CD4-positive, alpha-beta T cell (primary cell): ENCODE measurements at regions not wholly inside any gene's neighbourhood (a gene's known extent, or its start where the extent isn't known, plus 50 kb on each side); places are given as distances from the start of the nearest gene placed in this dataset.

Experiments used
- ATAC-seq: fragments of 200-7000 bp; cut with Tn5 transposase; one replicate; pipeline ENCODE4 v1.10.0; 2022; ENCODE audit warnings: mild to moderate bottlenecking; ENCODE audit not compliant: poor library complexity
- CTCF ChIA-PET: fragments of 350-600 bp; sonication (Branson Sonifier 250); formaldehyde crosslinking; loops from one replicate; lab custom pipeline; 2021; ENCODE audit warnings: antibody characterized with exemption, inconsistent platforms; lab: Charles Lee
- POLR2A ChIA-PET: fragments of 350-600 bp; sonication (Branson Sonifier 250); formaldehyde crosslinking; loops from one replicate; lab custom pipeline; 2021; ENCODE audit warnings: antibody characterized with exemption, inconsistent platforms; lab: Charles Lee
- DNase-seq, 14 experiments: peaks; one replicate each; pipeline ENCODE4 v3.0.0-alpha.2; 2013 to 2020; ENCODE audit warnings: mixed read lengths in 2 of 14
- H3K27ac ChIP-seq, 2 donors: one replicate each; pipeline versions ENCODE4 v1.5.1 to v1.7.0; 2013; ENCODE audit warnings: low read length in 2 of 2, low read depth in 1 of 2, mild to moderate bottlenecking in 1 of 2
- H3K27me3 ChIP-seq, 2 experiments: 1 replicate in 1 of 2; 2 replicates in 1 of 2; pipeline versions ENCODE4 v1.6.1 to v1.7.0; 2013; ENCODE audit warnings: low read length in 2 of 2, control low read depth in 1 of 2, mild to moderate bottlenecking in 1 of 2, moderate library complexity in 1 of 2; ENCODE audit not compliant: insufficient read depth in 2 of 2, control insufficient read depth in 1 of 2
- H3K36me3 ChIP-seq: one replicate; pipeline ENCODE4 v1.6.1; 2013; ENCODE audit warnings: low read length, control low read depth; ENCODE audit not compliant: insufficient read depth
- H3K4me1 ChIP-seq: one replicate; pipeline ENCODE4 v1.6.1; 2013; ENCODE audit warnings: low read length, control low read depth; ENCODE audit not compliant: insufficient read depth
- H3K4me3 ChIP-seq: one replicate; pipeline ENCODE4 v1.5.1; 2013; ENCODE audit warnings: mild to moderate bottlenecking, low read length, moderate library complexity
- H3K9me3 ChIP-seq, 2 experiments: 1 replicate in 1 of 2; 2 replicates in 1 of 2; pipeline versions ENCODE4 v1.6.1 to v1.7.0; 2013; ENCODE audit warnings: low read length in 2 of 2, mild to moderate bottlenecking in 2 of 2, control low read depth in 1 of 2, moderate library complexity in 1 of 2; ENCODE audit not compliant: control insufficient read depth in 1 of 2, insufficient read depth in 1 of 2
- H3K27ac Mint-ChIP-seq: one replicate; pipeline ENCODE4 v1.8.0; 2020; ENCODE audit warnings: mixed read lengths
- H3K27me3 Mint-ChIP-seq: one replicate; pipeline ENCODE4 v1.8.0; 2021; ENCODE audit warnings: mixed read lengths
- H3K36me3 Mint-ChIP-seq: one replicate; pipeline ENCODE4 v1.8.0; 2021; ENCODE audit warnings: low read depth, mixed read lengths
- H3K4me1 Mint-ChIP-seq: one replicate; pipeline ENCODE4 v1.8.0; 2021; ENCODE audit warnings: low read depth, mixed read lengths
- H3K4me3 Mint-ChIP-seq: one replicate; pipeline ENCODE4 v1.8.0; 2020; ENCODE audit warnings: mild to moderate bottlenecking, mixed read lengths
- H3K9me3 Mint-ChIP-seq: one replicate; pipeline ENCODE4 v1.8.0; 2020; ENCODE audit warnings: mixed read lengths
- intact Hi-C, 2 experiments: fragments of 100-400 bp; cut with DNase I in 1 of 2; cut with micrococcal nuclease in 1 of 2; formaldehyde crosslinking; loops; one replicate each; pipeline versions ENCODE4 v1.15.1 to v1.9.0; 2023 to 2025; cut with DNase I, micrococcal nuclease
- TF ChIP-seq, protein P1 (sequence below): fragments of 200-600 bp; IDR thresholded peaks from one replicate; pipeline ENCODE4 v1.8.0; 2022; ENCODE audit warnings: antibody characterized with exemption, mild to moderate bottlenecking

DNA sequence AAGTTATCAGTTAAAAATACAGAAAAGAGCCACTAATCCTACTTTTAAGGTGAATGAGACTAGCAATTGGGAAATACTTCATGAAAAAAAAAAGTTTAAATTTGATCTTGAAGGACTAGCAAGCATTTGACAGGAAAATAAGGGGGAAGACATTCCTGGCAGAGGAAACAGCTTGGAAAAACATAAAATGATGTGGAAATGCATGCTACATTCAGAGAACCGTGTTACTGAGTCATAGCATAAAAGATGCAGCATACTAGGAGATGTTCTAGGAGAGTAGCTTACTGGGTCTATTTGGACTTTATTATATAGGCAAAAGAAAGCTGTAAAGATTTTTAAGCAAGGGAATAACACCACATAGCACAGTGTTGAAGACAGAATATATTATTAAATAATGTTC lies 108.6 kb upstream of the COL1A2 start:
- H3K27ac ChIP-seq, result no peak overlapping the region
- H3K36me3 ChIP-seq, result no peaks in the 10 kb centered on the region
- no peaks in the 10 kb centered on the region for H3K9me3 ChIP-seq
- TF ChIP-seq, protein P1, sequence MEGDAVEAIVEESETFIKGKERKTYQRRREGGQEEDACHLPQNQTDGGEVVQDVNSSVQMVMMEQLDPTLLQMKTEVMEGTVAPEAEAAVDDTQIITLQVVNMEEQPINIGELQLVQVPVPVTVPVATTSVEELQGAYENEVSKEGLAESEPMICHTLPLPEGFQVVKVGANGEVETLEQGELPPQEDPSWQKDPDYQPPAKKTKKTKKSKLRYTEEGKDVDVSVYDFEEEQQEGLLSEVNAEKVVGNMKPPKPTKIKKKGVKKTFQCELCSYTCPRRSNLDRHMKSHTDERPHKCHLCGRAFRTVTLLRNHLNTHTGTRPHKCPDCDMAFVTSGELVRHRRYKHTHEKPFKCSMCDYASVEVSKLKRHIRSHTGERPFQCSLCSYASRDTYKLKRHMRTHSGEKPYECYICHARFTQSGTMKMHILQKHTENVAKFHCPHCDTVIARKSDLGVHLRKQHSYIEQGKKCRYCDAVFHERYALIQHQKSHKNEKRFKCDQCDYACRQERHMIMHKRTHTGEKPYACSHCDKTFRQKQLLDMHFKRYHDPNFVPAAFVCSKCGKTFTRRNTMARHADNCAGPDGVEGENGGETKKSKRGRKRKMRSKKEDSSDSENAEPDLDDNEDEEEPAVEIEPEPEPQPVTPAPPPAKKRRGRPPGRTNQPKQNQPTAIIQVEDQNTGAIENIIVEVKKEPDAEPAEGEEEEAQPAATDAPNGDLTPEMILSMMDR, result no peak
- Mint-ChIP-seq H3K36me3 (no peaks in the 10 kb centered on the region), H3K9me3 (no peaks in the 10 kb centered on the region), H3K27me3 (peaks cover 11% of the 10 kb centered on the region), H3K4me3 (no peak overlapping the region), H3K27ac (no peak overlapping the region), H3K4me1 (no peaks in the 10 kb centered on the region)
- H3K4me3 ChIP-seq, result no peak overlapping the region
- no peaks in the 10 kb centered on the region for H3K4me1 ChIP-seq
- peaks cover 0 to 7% of the 10 kb centered on the region in 2 experiments for H3K27me3 ChIP-seq
- CTCF ChIA-PET, result no interaction called here
- POLR2A ChIA-PET, result no interaction called here
- ATAC-seq (no peak), DNase-seq (no peak)
- intact Hi-C loops, result no loop called here

DNA sequence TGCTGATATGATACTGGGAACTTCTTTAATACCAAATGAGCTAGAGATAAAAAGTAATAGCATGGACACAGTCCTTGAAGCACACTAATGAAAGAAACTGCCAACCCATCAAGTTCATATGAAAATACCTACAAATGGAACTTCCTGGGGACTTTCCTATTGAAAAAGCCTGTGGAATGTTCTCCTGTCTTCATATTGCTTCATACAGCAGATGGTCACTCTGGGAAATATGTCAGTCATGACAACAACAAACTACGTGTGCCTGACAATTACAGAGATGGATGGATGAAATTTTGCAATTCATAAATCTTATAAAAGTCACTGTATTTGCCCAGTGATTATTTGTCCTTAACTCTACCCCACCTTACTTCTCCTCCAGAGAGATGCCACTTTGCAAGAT lies 106.6 kb upstream of the COL1A2 start:
- H3K27ac Mint-ChIP-seq, result no peak overlapping the region
- H3K4me1 ChIP-seq, result no peaks in the 10 kb centered on the region
- H3K27ac ChIP-seq, result no peak overlapping the region
- ChIA-PET CTCF (interaction anchor here (0.6 kb wide), 1 partner anchor 26 kb away, joined by 3 read pairs; no protein-coding TSS in a partner anchor), POLR2A (no interaction called here)
- TF ChIP-seq, protein P1, result no peak
- intact Hi-C loops, result no loop called here
- no peaks in the 10 kb centered on the region for H3K9me3 ChIP-seq
- no peaks in the 10 kb centered on the region for H3K4me1 Mint-ChIP-seq
- no peak overlapping the region for H3K4me3 ChIP-seq
- DNase-seq (no peak), ATAC-seq (no peak)
- no peak overlapping the region for H3K4me3 Mint-ChIP-seq
- H3K9me3 Mint-ChIP-seq, result no peaks in the 10 kb centered on the region
- H3K36me3 Mint-ChIP-seq, result no peaks in the 10 kb centered on the region
- peaks cover 0 to 7% of the 10 kb centered on the region in 2 experiments for H3K27me3 ChIP-seq
- H3K36me3 ChIP-seq, result no peaks in the 10 kb centered on the region
- no peaks in the 10 kb centered on the region for H3K27me3 Mint-ChIP-seq

DNA sequence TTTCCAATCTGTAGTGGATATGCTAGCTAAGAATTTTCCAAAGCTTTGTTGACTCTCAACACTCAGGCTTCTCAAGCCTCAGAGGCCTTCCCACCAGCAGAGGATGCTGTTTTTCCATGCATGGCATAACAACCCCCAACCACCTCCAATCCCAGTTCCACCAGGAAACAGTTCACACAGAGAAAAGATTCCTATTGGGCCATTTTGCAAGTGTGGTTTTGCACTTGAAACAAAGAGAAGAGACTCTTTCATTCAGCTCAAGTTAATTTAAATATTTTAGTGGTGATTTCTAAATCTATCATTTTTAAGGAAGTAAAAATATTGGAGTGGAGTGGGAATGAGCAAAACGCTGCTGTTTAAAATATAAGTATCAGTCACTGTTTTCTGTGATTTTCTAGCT lies 105.6 kb upstream of the COL1A2 start:
- H3K27me3 Mint-ChIP-seq, result peaks cover 5% of the 10 kb centered on the region
- CTCF ChIA-PET, result no interaction called here

More for the DNA sequence above, 105.6 kb upstream of the COL1A2 start:
- H3K27ac Mint-ChIP-seq, result no peak overlapping the region
- POLR2A ChIA-PET, result no interaction called here
- intact Hi-C loops, result no loop called here
- no peaks in the 10 kb centered on the region for H3K4me1 ChIP-seq
- no peak overlapping the region for H3K4me3 ChIP-seq
- DNase-seq (no peak), ATAC-seq (no peak)
- peaks cover 0 to 10% of the 10 kb centered on the region in 2 experiments for H3K27me3 ChIP-seq
- no peaks in the 10 kb centered on the region for H3K36me3 ChIP-seq
- TF ChIP-seq, protein P1, result no peak
- no peak overlapping the region for H3K27ac ChIP-seq
- no peaks in the 10 kb centered on the region for H3K36me3 Mint-ChIP-seq
- H3K9me3 ChIP-seq, result no peaks in the 10 kb centered on the region
- H3K4me3 Mint-ChIP-seq, result no peak overlapping the region
- no peaks in the 10 kb centered on the region for H3K9me3 Mint-ChIP-seq
- H3K4me1 Mint-ChIP-seq, result no peaks in the 10 kb centered on the region
